Activated CD4-positive, alpha-beta memory T cell treated with anti-CD3 and anti-CD28 coated beads for 36 hours (primary cell): ENCODE measurements at regions not wholly inside any gene's neighbourhood (a gene's known extent, or its start where the extent isn't known, plus 50 kb on each side); places are given as distances from the start of the nearest gene placed in this dataset.
"Not testable (repeated sequence)": the region's sequence is repeated elsewhere in the genome, so short reads cannot be mapped to it uniquely, and the experiment has no call there.

Experiments
- CTCF ChIA-PET: fragments of 350-600 bp; sonication (Branson Sonifier 250); formaldehyde crosslinking; loops from one replicate; lab custom pipeline; 2021; ENCODE audit warnings: antibody characterized with exemption, inconsistent platforms; lab: Charles Lee
- POLR2A ChIA-PET: fragments of 350-600 bp; sonication (Branson Sonifier 250); formaldehyde crosslinking; loops from one replicate; lab custom pipeline; 2021; ENCODE audit warnings: antibody characterized with exemption; lab: Charles Lee
- DNase-seq: peaks from one replicate; pipeline ENCODE4 v3.0.0-alpha.2; 2020
- H3K27ac Mint-ChIP-seq: one replicate; pipeline ENCODE4 v1.8.0; 2021; ENCODE audit warnings: mixed read lengths
- H3K27me3 Mint-ChIP-seq: one replicate; pipeline ENCODE4 v1.8.0; 2021; ENCODE audit warnings: mixed read lengths
- H3K36me3 Mint-ChIP-seq: one replicate; pipeline ENCODE4 v1.8.0; 2021; ENCODE audit warnings: mixed read lengths
- H3K4me1 Mint-ChIP-seq: one replicate; pipeline ENCODE4 v1.8.0; 2021; ENCODE audit warnings: low read depth, mixed read lengths
- H3K4me3 Mint-ChIP-seq: one replicate; pipeline ENCODE4 v1.8.0; 2021; ENCODE audit warnings: mild to moderate bottlenecking, mixed read lengths
- H3K9me3 Mint-ChIP-seq: one replicate; pipeline ENCODE4 v1.8.0; 2021; ENCODE audit warnings: mixed read lengths
- intact Hi-C: fragments of 100-400 bp; cut with micrococcal nuclease; formaldehyde crosslinking; loops from one replicate; pipeline ENCODE4 v1.15.1; 2023

DNA sequence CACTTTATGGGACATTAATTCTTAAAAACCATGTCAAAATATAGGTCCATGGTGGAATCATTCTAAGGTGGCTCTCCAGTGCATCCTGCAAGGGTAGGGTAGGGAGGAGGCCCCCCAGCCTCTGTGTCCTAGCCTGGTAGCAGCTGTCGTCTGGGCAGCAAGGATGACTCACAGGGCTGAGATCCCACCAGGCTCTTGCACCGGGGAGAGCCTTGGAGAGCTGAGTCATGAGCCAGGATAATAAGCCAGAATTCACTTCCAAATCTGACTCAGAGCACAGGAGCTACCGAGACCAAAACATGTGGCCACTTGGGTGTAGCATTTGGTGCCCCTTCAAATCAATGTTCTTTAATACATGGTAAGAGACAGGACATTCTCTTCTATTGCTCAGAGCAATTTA, 298.5 kb downstream of the NEBL start:
- ChIA-PET POLR2A (no interaction called here), CTCF (no interaction called here)
- no peaks in the 10 kb centered on the region for H3K4me1 Mint-ChIP-seq
- no peaks in the 10 kb centered on the region for H3K27me3 Mint-ChIP-seq
- intact Hi-C loops: no loop called here
- no peak for DNase-seq
- H3K36me3 Mint-ChIP-seq: no peaks in the 10 kb centered on the region
- no peak overlapping the region for H3K27ac Mint-ChIP-seq
- H3K9me3 Mint-ChIP-seq: peaks cover 6% of the 10 kb centered on the region
- no peak overlapping the region for H3K4me3 Mint-ChIP-seq

GRCh38 chr10:20596911-20597310, 300.2 kb downstream of the NEBL start:
- Mint-ChIP-seq H3K9me3 (no peaks in the 10 kb centered on the region), H3K4me1 (no peaks in the 10 kb centered on the region), H3K27ac (no peak overlapping the region), H3K36me3 (no peaks in the 10 kb centered on the region), H3K4me3 (no peak overlapping the region), H3K27me3 (no peaks in the 10 kb centered on the region)
- ChIA-PET POLR2A (no interaction called here), CTCF (no interaction called here)
- intact Hi-C loops: no loop called here
- no peak for DNase-seq

DNA sequence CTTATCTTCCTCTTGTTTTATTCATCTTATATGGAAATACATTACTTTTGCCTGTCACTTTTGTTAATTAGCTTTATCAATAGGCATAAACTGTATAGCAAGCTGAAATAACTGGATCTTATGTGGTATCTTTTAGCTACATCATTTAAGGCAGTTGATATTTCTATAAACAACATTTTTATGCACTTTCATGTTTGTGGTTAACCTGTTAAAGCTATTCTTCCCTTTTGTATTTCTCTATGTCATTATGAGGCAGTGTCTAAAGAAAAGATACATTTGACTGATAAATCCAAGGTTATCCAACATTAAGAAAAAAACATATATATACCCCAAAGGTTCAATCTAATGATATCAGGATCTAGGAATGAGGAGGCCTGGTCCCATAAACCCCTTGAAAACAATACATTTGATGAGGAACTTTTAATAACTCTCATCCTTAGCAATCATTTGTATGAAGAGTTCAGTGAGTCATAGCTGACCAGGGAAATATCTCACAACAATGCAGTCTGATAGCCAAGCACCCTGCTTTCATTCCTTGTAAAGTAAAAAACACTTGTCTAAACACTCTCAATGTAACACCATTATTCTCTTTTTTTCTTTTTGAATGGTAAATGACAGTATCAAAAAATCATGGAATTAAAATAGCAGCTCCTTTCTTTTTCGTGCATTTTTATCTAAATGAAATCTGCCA, 300.9 kb downstream of the NEBL start:
- no peak for DNase-seq
- H3K9me3 Mint-ChIP-seq: peaks cover 4% of the 10 kb centered on the region
- H3K36me3 Mint-ChIP-seq: no peaks in the 10 kb centered on the region
- ChIA-PET POLR2A (no interaction called here), CTCF (no interaction called here)
- no peak overlapping the region for H3K27ac Mint-ChIP-seq
- no peak overlapping the region for H3K4me3 Mint-ChIP-seq
- H3K4me1 Mint-ChIP-seq: no peaks in the 10 kb centered on the region
- intact Hi-C loops: no loop called here
- no peaks in the 10 kb centered on the region for H3K27me3 Mint-ChIP-seq

GRCh38 chr10:20593649-20594048, 303.5 kb downstream of the NEBL start:
- Mint-ChIP-seq H3K4me3 (no peak overlapping the region), H3K36me3 (no peaks in the 10 kb centered on the region), H3K9me3 (peaks cover 4% of the 10 kb centered on the region), H3K27ac (no peak overlapping the region), H3K27me3 (no peaks in the 10 kb centered on the region), H3K4me1 (no peaks in the 10 kb centered on the region)
- intact Hi-C loops: no loop called here
- ChIA-PET CTCF (interaction anchor here (0.8 kb wide), 1 partner anchor 31 kb away, joined by 4 read pairs; no protein-coding TSS in a partner anchor), POLR2A (no interaction called here)
- DNase-seq: no peak

DNA sequence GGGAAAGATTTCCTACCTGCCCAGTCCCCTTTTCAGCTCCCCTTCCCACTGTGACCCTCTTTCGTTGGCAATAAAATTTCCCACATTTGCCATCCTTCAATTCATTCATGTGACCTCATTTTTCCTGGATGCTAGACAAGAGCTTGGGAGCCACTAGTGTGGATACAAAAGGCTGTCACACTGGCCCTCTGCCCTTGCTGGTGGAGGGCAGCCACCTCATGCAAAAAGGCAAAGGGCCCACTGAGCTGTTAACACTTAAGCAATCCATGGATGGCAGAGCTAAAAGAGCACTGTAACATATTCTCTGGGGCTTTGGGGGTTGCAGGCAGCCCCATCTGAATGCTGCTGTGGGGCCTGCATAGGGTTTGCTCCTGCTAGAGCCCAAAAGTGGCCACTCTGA, 315.1 kb downstream of the NEBL start:
- no peaks in the 10 kb centered on the region for H3K27me3 Mint-ChIP-seq
- no peak for DNase-seq
- H3K4me1 Mint-ChIP-seq: no peaks in the 10 kb centered on the region
- POLR2A ChIA-PET: no interaction called here
- intact Hi-C loops: no loop called here
- no peak overlapping the region for H3K27ac Mint-ChIP-seq
- peaks cover 19% of the 10 kb centered on the region for H3K9me3 Mint-ChIP-seq
- CTCF ChIA-PET: no interaction called here
- H3K4me3 Mint-ChIP-seq: no peak overlapping the region
- H3K36me3 Mint-ChIP-seq: no peaks in the 10 kb centered on the region

GRCh38 chr10:20573924-20574323, 323.2 kb downstream of the NEBL start:
- POLR2A ChIA-PET: no interaction called here
- no peaks in the 10 kb centered on the region for H3K27me3 Mint-ChIP-seq
- no peak overlapping the region for H3K4me3 Mint-ChIP-seq
- CTCF ChIA-PET: interaction anchor here (1.0 kb wide), 1 partner anchor 27 kb away, joined by 3 read pairs; no protein-coding TSS in a partner anchor
- intact Hi-C loops: no loop called here
- DNase-seq: no peak
- H3K36me3 Mint-ChIP-seq: no peaks in the 10 kb centered on the region
- H3K9me3 Mint-ChIP-seq: peaks cover 5% of the 10 kb centered on the region
- H3K27ac Mint-ChIP-seq: no peak overlapping the region
- no peaks in the 10 kb centered on the region for H3K4me1 Mint-ChIP-seq

DNA sequence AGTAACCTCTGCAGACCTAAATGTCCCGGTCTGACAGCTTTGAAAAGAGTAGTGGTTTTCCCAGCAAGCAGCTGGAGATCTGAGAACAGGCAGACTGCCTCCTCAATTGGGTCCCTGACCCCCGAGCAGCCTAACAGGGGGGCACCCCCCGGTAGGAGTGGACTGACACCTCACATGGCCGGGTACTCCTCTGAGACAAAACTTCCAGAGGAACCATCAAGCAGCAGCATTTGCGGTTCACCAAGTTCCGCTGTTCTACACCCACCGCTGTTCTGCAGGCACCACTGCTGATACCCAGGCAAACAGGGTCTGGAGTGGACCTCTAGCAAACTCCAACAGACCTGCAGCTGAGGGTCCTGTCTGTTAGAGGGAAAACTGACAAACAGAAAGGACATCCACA, 341.1 kb downstream of the NEBL start:
- H3K27me3 Mint-ChIP-seq, POLR2A ChIA-PET, H3K4me3 Mint-ChIP-seq, DNase-seq, intact Hi-C loops, H3K27ac Mint-ChIP-seq, CTCF ChIA-PET, H3K9me3 Mint-ChIP-seq, H3K4me1 Mint-ChIP-seq, H3K36me3 Mint-ChIP-seq: not testable (repeated sequence)

DNA sequence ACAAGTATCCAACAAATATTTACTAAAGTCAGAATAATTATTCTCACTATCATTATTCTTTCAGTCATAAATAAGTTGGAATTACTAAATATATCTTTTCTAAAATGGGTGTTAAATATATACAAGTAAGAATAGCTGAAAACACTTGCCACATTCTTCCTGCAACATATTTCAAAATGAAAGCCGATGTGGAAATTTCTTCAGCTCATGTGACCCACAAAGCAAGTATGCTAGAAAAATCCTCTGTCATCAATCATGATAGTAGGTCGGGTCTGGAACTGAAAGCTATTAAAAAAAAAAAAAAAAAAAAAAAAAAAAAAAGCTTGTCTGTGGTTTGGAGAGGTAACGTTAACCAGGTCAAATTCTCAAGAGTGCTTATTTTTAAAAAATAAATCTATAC, 344.7 kb downstream of the NEBL start:
- H3K4me3 Mint-ChIP-seq: no peak overlapping the region
- H3K9me3 Mint-ChIP-seq: peaks cover 6% of the 10 kb centered on the region
- no peak overlapping the region for H3K27ac Mint-ChIP-seq
- H3K36me3 Mint-ChIP-seq: no peaks in the 10 kb centered on the region
- intact Hi-C loops: no loop called here
- DNase-seq: no peak
- no peaks in the 10 kb centered on the region for H3K27me3 Mint-ChIP-seq
- H3K4me1 Mint-ChIP-seq: no peaks in the 10 kb centered on the region
- POLR2A ChIA-PET: no interaction called here
- CTCF ChIA-PET: no interaction called here

GRCh38 chr10:20551761-20552160, 345.4 kb downstream of the NEBL start:
- Mint-ChIP-seq H3K36me3 (no peaks in the 10 kb centered on the region), H3K4me3 (no peak overlapping the region), H3K27me3 (no peaks in the 10 kb centered on the region), H3K27ac (no peak overlapping the region), H3K4me1 (no peaks in the 10 kb centered on the region), H3K9me3 (peaks cover 9% of the 10 kb centered on the region)
- no peak for DNase-seq
- CTCF ChIA-PET: no interaction called here
- intact Hi-C loops: no loop called here
- POLR2A ChIA-PET: no interaction called here

DNA sequence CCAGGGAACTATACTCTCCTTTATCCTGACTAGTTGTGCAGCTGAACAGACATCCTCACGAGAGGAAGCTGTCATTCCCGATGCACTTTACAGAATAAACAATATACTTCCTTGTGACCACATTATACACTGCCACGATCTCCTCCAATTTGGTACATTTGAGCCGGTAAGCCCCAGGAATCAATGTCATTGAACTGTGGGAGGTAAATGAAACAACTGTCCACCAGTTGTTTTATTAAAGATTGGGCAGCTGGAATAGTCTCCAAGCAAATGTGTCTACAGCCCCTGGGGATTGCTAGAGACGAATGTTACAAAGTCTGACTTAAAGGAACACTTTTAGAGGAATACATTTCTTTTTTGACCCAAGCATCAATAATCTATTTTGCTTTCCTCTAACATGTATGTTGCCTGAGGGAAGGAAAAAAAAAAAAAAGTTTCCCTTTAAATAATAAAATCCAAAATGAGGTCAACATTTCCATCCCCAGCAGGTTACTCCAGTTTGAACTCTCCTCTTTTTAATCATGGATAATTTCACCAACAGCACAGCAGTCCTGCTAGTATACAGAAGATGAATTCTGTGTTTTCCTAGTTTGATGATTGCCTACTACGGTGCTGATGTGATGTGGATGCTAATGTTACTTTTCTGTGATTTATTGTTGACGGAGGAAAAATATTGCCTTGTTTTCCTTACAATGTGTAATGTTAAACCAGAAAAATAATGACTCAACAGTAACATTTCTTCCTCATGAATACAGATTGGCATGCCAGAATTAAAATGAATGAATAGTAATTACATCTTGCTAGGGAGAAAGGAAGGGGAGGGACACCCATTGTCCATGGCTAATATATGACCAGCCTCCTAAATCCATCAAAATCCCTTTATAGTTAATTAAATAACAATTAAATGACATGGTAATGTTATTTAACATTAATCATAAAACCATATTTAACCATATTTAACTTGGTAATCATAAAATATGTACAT, 360.9 kb downstream of the NEBL start:
- H3K4me1 Mint-ChIP-seq: no peaks in the 10 kb centered on the region
- H3K4me3 Mint-ChIP-seq: no peak overlapping the region
- intact Hi-C loops: no loop called here
- H3K27ac Mint-ChIP-seq: no peak overlapping the region
- ChIA-PET POLR2A (interaction anchor here (0.6 kb wide), 1 partner anchor 199 kb away, joined by 3 read pairs; no protein-coding TSS in a partner anchor), CTCF (no interaction called here)
- DNase-seq: no peak
- H3K9me3 Mint-ChIP-seq: peaks cover 11% of the 10 kb centered on the region
- H3K36me3 Mint-ChIP-seq: no peaks in the 10 kb centered on the region
- no peaks in the 10 kb centered on the region for H3K27me3 Mint-ChIP-seq

DNA sequence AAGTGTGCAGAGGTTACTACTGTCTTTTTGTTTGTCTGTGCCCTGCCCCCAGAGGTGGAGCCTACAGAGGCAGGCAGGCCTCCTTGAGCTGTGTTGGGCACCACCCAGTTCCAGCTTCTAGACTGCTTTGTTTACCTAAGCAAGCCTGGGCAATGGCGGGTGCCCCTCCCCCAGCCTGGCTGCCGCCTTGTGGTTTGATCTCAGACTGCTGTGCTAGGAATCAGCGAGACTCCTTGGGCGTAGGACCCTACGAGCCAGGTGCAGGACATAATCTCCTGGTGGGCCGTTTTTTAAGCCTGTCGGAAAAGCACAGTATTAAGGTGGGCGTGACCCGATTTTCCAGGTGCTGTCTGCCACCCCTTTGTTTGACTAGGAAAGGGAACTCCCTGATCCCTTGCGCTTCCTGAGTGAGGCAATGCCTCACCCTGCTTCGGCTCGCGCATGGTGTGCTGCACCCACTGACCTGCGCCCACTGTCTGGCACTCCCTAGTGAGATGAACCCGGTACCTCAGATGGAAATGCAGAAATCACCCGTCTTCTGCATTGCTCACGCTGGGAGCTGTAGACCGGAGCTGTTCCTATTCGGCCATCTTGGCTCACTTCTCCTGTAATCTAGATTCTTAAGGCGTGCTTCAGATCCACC, 365.7 kb downstream of the NEBL start:
- H3K36me3 Mint-ChIP-seq, DNase-seq, intact Hi-C loops, POLR2A ChIA-PET, H3K27ac Mint-ChIP-seq, CTCF ChIA-PET, H3K4me3 Mint-ChIP-seq, H3K4me1 Mint-ChIP-seq, H3K27me3 Mint-ChIP-seq: not testable (repeated sequence)
- H3K9me3 Mint-ChIP-seq: peaks cover 15% of the 10 kb centered on the region

DNA sequence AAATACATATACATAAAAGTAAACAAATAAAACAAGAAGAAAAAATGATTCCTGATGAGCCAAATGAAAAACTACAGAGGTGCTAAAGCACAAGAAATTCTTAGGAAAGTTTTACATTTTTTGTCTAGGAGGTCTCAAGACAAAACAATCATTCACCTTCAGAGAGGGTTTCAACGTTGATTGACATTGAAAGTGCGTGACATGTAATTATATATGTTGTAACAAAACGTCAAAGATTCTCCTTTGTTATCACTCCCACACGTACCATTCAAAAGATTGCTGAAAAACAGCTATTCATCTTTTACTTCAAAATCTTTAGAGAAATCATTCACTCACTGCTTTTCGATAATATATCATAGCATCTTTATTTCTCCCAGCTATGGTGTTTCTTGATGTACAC, 375.9 kb downstream of the NEBL start:
- ChIA-PET CTCF (no interaction called here), POLR2A (no interaction called here)
- no peaks in the 10 kb centered on the region for H3K4me1 Mint-ChIP-seq
- no peaks in the 10 kb centered on the region for H3K36me3 Mint-ChIP-seq
- no peak overlapping the region for H3K4me3 Mint-ChIP-seq
- H3K27me3 Mint-ChIP-seq: no peaks in the 10 kb centered on the region
- H3K9me3 Mint-ChIP-seq: peaks cover 5% of the 10 kb centered on the region
- intact Hi-C loops: no loop called here
- no peak for DNase-seq
- H3K27ac Mint-ChIP-seq: no peak overlapping the region
